HG03280 (cell line): ENCODE measurements at regions not wholly inside any gene's neighbourhood (a gene's known extent, or its start where the extent isn't known, plus 50 kb on each side); places are given as distances from the start of the nearest gene placed in this dataset.

Source experiments
- ATAC-seq: cut with Tn5 transposase; IDR thresholded peaks from one replicate; pipeline ENCODE4 v1.9.1; 2021; ENCODE audit warnings: mild to moderate bottlenecking, moderate library complexity; ENCODE audit not compliant: unreplicated experiment

- ATAC-seq = no peak
These were observed 114.9 kb downstream of the UQCRFS1 start for GRCh38 chr19:29098091-29098490.

- no peak for ATAC-seq
These were observed 116.1 kb downstream of the UQCRFS1 start for GRCh38 chr19:29096896-29097295.

GRCh38 chr19:29093553-29093908 lies 119.4 kb downstream of the UQCRFS1 start:
- no peak for ATAC-seq

- ATAC-seq = no peak
These were observed 120.0 kb downstream of the UQCRFS1 start for GRCh38 chr19:29092712-29093552.

- no peak for ATAC-seq
These were observed 122.0 kb downstream of the UQCRFS1 start for GRCh38 chr19:29090783-29091526.

- ATAC-seq = no peak
These were observed 123.6 kb downstream of the UQCRFS1 start for GRCh38 chr19:29089315-29089870.

GRCh38 chr19:29088761-29089160 lies 124.2 kb downstream of the UQCRFS1 start:
- ATAC-seq = no peak

- no peak for ATAC-seq
These were observed 126.3 kb downstream of the UQCRFS1 start for GRCh38 chr19:29086646-29087045.

- ATAC-seq = no peak
These were observed 126.8 kb downstream of the UQCRFS1 start for GRCh38 chr19:29086182-29086581.

GRCh38 chr19:29085630-29086029 lies 127.3 kb downstream of the UQCRFS1 start:
- ATAC-seq = no peak

- no peak for ATAC-seq
These were observed 127.7 kb downstream of the UQCRFS1 start for GRCh38 chr19:29085206-29085605.

- ATAC-seq = no peak
These were observed 128.7 kb downstream of the UQCRFS1 start for GRCh38 chr19:29084266-29084665.

GRCh38 chr19:29083863-29084262 lies 129.1 kb downstream of the UQCRFS1 start:
- ATAC-seq = no peak

GRCh38 chr19:29079356-29080032 lies 133.5 kb downstream of the UQCRFS1 start:
- ATAC-seq = no peak

- no peak for ATAC-seq
These were observed 136.0 kb downstream of the UQCRFS1 start for GRCh38 chr19:29076963-29077362.

GRCh38 chr19:29076161-29076560 lies 136.8 kb downstream of the UQCRFS1 start:
- ATAC-seq = no peak

- ATAC-seq = no peak
These were observed 137.8 kb downstream of the UQCRFS1 start for GRCh38 chr19:29075149-29075548.

- no peak for ATAC-seq
These were observed 138.4 kb downstream of the UQCRFS1 start for GRCh38 chr19:29074579-29074978.

- no peak for ATAC-seq
These were observed 145.1 kb downstream of the UQCRFS1 start for GRCh38 chr19:29067831-29068230.

GRCh38 chr19:29062475-29063435 lies 150.2 kb downstream of the UQCRFS1 start:
- no peak for ATAC-seq
